ENCODE measurements at regions not wholly inside any gene's neighbourhood (a gene's known extent, or its start where the extent isn't known, plus 50 kb on each side); places are given as distances from the start of the nearest gene placed in this dataset.

DNA sequence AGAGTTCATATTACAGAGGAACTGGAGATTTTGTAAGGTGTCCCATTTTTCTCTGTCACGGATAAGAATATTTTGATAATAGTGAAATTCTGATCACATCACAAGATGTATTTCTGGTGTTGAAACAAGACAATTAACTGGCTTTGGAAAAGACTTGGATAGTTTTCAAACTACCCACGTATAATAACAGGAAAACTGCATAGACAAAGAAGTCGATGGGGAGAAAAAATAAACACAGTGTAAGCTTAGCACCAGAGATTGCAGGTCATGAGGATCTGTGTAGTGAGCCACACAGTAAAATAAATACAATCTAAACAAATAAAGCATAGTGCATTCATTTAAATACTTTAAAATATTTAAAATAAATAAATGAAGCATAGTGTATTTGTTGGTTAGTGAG lies 452.3 kb upstream of the ADAMTS5 start:
- DNase-seq, result no peak
- Mint-ChIP-seq H3K36me3 (ENCODE audit: low read depth) (no peaks in the 10 kb centered on the region), H3K4me1 (no peaks in the 10 kb centered on the region), H3K27me3 (no peaks in the 10 kb centered on the region), H3K27ac (no peak overlapping the region), H3K4me3 (no peak overlapping the region), H3K9me3 (peaks cover 10% of the 10 kb centered on the region)
- CTCF ChIA-PET, result no interaction called here
- no peak for ATAC-seq (ENCODE audit: low read depth)
- TF ChIP-seq, protein P1, sequence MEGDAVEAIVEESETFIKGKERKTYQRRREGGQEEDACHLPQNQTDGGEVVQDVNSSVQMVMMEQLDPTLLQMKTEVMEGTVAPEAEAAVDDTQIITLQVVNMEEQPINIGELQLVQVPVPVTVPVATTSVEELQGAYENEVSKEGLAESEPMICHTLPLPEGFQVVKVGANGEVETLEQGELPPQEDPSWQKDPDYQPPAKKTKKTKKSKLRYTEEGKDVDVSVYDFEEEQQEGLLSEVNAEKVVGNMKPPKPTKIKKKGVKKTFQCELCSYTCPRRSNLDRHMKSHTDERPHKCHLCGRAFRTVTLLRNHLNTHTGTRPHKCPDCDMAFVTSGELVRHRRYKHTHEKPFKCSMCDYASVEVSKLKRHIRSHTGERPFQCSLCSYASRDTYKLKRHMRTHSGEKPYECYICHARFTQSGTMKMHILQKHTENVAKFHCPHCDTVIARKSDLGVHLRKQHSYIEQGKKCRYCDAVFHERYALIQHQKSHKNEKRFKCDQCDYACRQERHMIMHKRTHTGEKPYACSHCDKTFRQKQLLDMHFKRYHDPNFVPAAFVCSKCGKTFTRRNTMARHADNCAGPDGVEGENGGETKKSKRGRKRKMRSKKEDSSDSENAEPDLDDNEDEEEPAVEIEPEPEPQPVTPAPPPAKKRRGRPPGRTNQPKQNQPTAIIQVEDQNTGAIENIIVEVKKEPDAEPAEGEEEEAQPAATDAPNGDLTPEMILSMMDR (IDR thresholded peaks at IDR 0.05), result no peak
- intact Hi-C loops (cut with micrococcal nuclease), result no loop called here
- POLR2A ChIA-PET, result no interaction called here

DNA sequence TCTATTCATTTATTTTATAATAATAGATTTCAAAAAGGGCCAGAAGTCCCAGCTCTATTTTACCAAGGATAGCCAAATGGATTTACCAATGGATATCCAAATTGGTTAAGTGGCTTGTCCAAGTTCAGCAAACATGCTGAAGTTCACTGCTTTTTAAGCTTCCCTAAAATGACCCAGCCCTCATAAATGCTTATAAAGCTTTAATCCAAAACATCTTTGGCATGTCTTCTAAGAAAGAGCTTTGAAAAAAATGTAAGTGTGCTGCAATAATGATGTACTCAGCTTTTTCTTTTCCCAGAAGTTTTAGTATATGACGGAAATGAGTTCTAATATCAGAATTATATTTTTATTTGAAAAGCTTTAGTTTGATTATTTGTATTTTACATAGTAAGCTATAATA lies 451.5 kb upstream of the ADAMTS5 start:
- intact Hi-C loops (cut with micrococcal nuclease), result no loop called here
- Mint-ChIP-seq H3K4me1 (no peaks in the 10 kb centered on the region), H3K36me3 (ENCODE audit: low read depth) (no peaks in the 10 kb centered on the region), H3K27ac (no peak overlapping the region), H3K9me3 (peaks cover 7% of the 10 kb centered on the region), H3K4me3 (no peak overlapping the region), H3K27me3 (no peaks in the 10 kb centered on the region)
- TF ChIP-seq, protein P1 (IDR thresholded peaks at IDR 0.05), result no peak
- ATAC-seq (ENCODE audit: low read depth) (no peak), DNase-seq (no peak)
- ChIA-PET POLR2A (no interaction called here), CTCF (no interaction called here)

DNA sequence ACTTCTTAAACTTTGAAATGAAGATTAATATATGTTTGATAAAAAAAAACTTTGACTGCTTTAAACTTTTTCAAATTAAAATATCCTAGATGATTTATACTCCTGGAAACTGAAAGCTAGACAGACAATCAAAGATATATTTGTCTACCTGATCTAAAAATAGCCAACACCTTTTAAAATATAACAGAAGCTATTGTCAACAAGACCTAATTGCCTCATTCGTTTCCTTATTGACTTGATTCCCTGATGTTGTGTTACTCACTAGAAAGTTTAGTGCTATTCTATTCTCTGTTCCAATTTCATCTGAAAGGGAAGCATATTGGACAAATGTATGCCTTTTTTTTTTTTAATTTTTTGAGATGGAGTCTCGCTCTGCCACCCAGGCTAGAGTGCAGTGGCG lies 445.6 kb upstream of the ADAMTS5 start:
- Mint-ChIP-seq H3K9me3 (peaks cover 7% of the 10 kb centered on the region), H3K36me3 (ENCODE audit: low read depth) (no peaks in the 10 kb centered on the region), H3K4me3 (no peak overlapping the region), H3K4me1 (no peaks in the 10 kb centered on the region), H3K27ac (no peak overlapping the region), H3K27me3 (no peaks in the 10 kb centered on the region)
- ChIA-PET CTCF (no interaction called here), POLR2A (no interaction called here)
- TF ChIP-seq, protein P1 (IDR thresholded peaks at IDR 0.05), result no peak
- no peak for DNase-seq
- intact Hi-C loops (cut with micrococcal nuclease), result no loop called here
- no peak for ATAC-seq (ENCODE audit: low read depth)

DNA sequence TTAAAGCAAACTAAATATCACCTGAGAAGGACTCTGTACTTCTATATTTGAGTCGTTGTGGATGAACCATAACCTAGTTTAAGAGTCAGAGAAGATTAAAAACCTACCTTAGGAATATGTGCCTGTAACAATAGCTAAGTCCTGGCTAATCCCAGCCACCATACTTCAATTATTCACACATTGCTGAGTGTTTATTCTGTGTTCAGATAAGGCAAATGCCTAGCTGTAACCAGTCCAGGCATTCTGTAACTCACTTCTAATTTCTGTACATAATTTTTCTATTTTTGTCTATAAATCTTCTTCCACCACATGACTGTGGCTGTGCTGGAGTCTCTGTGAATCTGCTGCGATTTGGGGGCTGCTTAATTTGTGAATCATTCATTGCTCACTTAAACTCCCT lies 441.9 kb upstream of the ADAMTS5 start:
- intact Hi-C loops (cut with micrococcal nuclease), result no loop called here
- ChIA-PET CTCF (no interaction called here), POLR2A (no interaction called here)
- Mint-ChIP-seq H3K4me3 (no peak overlapping the region), H3K27me3 (no peaks in the 10 kb centered on the region), H3K36me3 (ENCODE audit: low read depth) (no peaks in the 10 kb centered on the region), H3K27ac (no peak overlapping the region), H3K4me1 (no peaks in the 10 kb centered on the region), H3K9me3 (no peaks in the 10 kb centered on the region)
- TF ChIP-seq, protein P1 (IDR thresholded peaks at IDR 0.05), result no peak
- DNase-seq (no peak), ATAC-seq (ENCODE audit: low read depth) (no peak)

DNA sequence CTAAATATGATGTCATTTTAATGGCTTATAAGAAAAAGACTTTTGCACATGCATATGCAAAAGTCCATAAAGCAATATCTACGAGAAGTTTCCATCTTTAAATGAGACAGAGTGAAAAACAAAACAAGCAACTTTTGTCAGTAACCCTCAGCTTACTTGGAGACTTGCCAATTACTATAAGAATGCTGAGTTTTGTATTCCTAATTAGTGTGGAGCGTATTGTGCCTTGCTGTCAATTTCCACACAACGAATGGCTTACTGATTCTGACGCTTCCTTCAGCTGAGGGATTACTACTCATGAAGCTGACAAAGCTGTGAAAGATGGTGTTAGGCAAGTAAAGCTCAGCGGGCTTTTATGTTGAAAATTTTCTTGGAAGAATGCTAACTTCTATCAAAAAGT lies 440.4 kb upstream of the ADAMTS5 start:
- DNase-seq (no peak), ATAC-seq (ENCODE audit: low read depth) (no peak)
- TF ChIP-seq, protein P1 (IDR thresholded peaks at IDR 0.05), result no peak
- H3K9me3 Mint-ChIP-seq, result no peaks in the 10 kb centered on the region
- POLR2A ChIA-PET, result no interaction called here
- CTCF ChIA-PET, result no interaction called here
- H3K27ac Mint-ChIP-seq, result no peak overlapping the region
- no peaks in the 10 kb centered on the region for H3K27me3 Mint-ChIP-seq
- intact Hi-C loops (cut with micrococcal nuclease), result no loop called here
- H3K4me3 Mint-ChIP-seq, result no peak overlapping the region
- no peaks in the 10 kb centered on the region for H3K4me1 Mint-ChIP-seq
- no peaks in the 10 kb centered on the region for H3K36me3 Mint-ChIP-seq (ENCODE audit: low read depth)

All from activated B cell treated with CpG ODN at 0.5 μM for 24 hours (primary cell).